Colonic mucosa (tissue), 4 donors: ENCODE measurements at regions not wholly inside any gene's neighbourhood (a gene's known extent, or its start where the extent isn't known, plus 50 kb on each side); places are given as distances from the start of the nearest gene placed in this dataset.

Experiments used
- DNase-seq: peaks from one replicate; pipeline ENCODE4 v3.0.0-alpha.2; 2020
- H3K27ac ChIP-seq: fragments of 200-600 bp; one replicate; pipeline ENCODE4 v1.8.0; 2021
- H3K27me3 ChIP-seq: fragments of 200-600 bp; one replicate; pipeline ENCODE4 v1.8.0; 2021
- H3K36me3 ChIP-seq: fragments of 200-600 bp; one replicate; pipeline ENCODE4 v1.8.0; 2021
- H3K4me1 ChIP-seq: fragments of 200-600 bp; one replicate; pipeline ENCODE4 v1.8.0; 2021; ENCODE audit warnings: mild to moderate bottlenecking
- H3K4me3 ChIP-seq: fragments of 200-600 bp; one replicate; pipeline ENCODE4 v1.8.0; 2021
- H3K9ac ChIP-seq, 2 donors: one replicate each; pipeline ENCODE4 v1.7.0; 2013; ENCODE audit warnings: control low read depth in 2 of 2, low read depth in 2 of 2, low read length in 2 of 2
- H3K9me3 ChIP-seq: fragments of 200-600 bp; one replicate; pipeline ENCODE4 v1.8.0; 2021
- CTCF ChIP-seq: fragments of 200-600 bp; IDR thresholded peaks from one replicate; pipeline ENCODE4 v1.8.0; 2022; ENCODE audit warnings: antibody characterized with exemption, mild to moderate bottlenecking
- intact Hi-C: fragments of 100-400 bp; cut with DNase I; formaldehyde crosslinking; loops from one replicate; pipeline ENCODE4 v1.14.1; 2022
- donor health status: healthy.
- donor health status: DM: no; HTN: no; CAD: no.
- donor health status: DM: no; HTN: no; CAD: no.

- DNase-seq = no peak
Observed at GRCh38 chr7:109003742-109004141, 434.1 kb downstream of the DNAJB9 start.

DNA sequence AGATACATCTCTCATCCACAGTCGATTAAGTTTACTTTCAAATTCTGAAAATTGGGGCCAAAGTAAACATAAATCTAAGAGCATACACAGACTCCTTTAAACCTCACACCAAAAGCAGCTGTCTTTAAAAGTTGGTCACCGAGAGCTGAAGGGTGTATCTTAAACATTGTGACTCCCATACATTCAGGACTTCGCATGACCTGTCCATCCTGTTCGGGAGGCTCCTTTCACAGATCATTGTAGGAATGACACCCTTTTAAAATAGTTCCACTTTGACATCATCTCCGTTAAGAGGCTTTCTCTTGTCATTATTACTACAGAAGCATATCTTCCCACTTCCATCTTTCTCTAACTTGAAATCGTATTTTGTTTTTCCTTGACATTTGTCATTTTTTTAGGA, 440.0 kb downstream of the DNAJB9 start:
- intact Hi-C loops = no loop called here
- no peaks in the 10 kb centered on the region for H3K36me3 ChIP-seq
- DNase-seq = no peak
- H3K9me3 ChIP-seq = no peaks in the 10 kb centered on the region
- no peak overlapping the region for H3K27ac ChIP-seq
- H3K9ac ChIP-seq = no peak overlapping the region
- H3K4me1 ChIP-seq = no peaks in the 10 kb centered on the region
- H3K27me3 ChIP-seq = no peaks in the 10 kb centered on the region
- no peak for TF ChIP-seq CTCF
- no peak overlapping the region for H3K4me3 ChIP-seq

More at GRCh38 chr7:109003742-109004141, 434.1 kb downstream of the DNAJB9 start:
- no peak for TF ChIP-seq CTCF
- no peaks in the 10 kb centered on the region for H3K9me3 ChIP-seq
- H3K27me3 ChIP-seq = no peaks in the 10 kb centered on the region
- H3K4me1 ChIP-seq = no peaks in the 10 kb centered on the region
- no peak overlapping the region for H3K4me3 ChIP-seq
- intact Hi-C loops = no loop called here
- H3K36me3 ChIP-seq = no peaks in the 10 kb centered on the region
- H3K27ac ChIP-seq = no peak overlapping the region
- H3K9ac ChIP-seq = no peak overlapping the region

DNA sequence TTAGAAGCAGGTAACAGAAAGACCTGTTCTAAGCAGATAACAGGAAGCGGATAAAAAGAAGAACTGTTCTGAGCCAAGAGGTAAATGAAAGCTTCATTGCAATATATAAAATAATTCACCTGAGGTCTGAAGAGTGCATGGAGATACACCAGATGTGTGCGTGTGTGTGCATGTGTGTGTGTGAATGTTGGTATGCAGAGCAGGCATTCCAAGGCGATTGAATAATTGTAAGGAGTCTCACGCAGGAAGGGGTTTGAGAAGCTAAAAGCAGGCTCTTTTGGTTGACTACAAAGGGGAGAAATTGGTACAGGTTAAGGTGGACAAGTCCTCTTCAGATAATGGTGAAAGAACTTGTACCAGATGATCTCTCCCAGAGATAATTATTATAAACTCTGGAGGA, 450.6 kb downstream of the DNAJB9 start:
- no peaks in the 10 kb centered on the region for H3K36me3 ChIP-seq
- H3K27ac ChIP-seq = no peak overlapping the region
- TF ChIP-seq CTCF = no peak
- H3K27me3 ChIP-seq = no peaks in the 10 kb centered on the region
- no peak overlapping the region for H3K4me3 ChIP-seq
- H3K9me3 ChIP-seq = no peaks in the 10 kb centered on the region
- no peak for DNase-seq
- intact Hi-C loops = no loop called here
- no peaks in the 10 kb centered on the region for H3K4me1 ChIP-seq
- H3K9ac ChIP-seq = no peak overlapping the region

DNA sequence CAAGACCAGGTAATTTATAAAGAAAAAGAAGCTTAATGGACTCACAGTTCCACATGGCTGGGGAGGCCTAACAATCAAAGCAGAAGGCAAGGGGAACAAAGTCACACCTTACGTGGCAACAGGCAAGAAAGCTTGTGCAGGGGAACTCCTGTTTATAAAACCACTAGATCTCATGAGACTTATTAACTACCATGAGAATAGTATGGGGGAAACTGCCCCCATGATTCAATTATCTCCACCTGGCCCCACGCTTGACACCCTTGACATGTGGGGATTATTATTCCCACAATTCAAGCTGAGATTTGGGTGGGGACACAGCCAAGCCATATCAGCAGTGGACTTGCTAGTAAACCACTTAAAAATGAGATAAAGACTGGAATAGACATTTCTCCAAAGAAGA, 451.7 kb downstream of the DNAJB9 start:
- Histone ChIP-seq H3K4me3 (no peak overlapping the region), H3K4me1 (no peaks in the 10 kb centered on the region), H3K27me3 (no peaks in the 10 kb centered on the region), H3K27ac (no peak overlapping the region), H3K36me3 (no peaks in the 10 kb centered on the region), H3K9ac (no peak overlapping the region), H3K9me3 (no peaks in the 10 kb centered on the region)
- no peak for DNase-seq
- TF ChIP-seq CTCF = no peak
- intact Hi-C loops = no loop called here

DNA sequence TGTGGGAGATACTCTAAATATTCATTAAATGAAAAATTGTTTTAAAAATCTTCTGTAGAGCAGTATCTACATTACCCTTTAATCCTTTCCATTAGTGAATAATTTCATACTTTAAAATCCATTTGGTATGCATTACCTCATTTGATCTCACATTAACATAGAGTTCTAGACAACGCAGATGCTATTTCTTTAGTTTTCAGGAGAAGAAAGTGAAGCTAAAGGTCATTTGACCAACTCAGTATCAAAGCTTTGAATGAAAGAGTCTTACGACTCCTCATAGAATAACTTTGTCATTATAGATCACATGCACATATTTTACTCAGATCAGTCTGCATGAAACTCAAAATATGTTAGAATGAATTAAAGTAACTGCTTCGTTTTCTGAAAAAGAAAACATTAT, 460.2 kb downstream of the DNAJB9 start:
- no peak for TF ChIP-seq CTCF
- Histone ChIP-seq H3K4me1 (no peaks in the 10 kb centered on the region), H3K4me3 (no peak overlapping the region), H3K9ac (no peak overlapping the region), H3K9me3 (no peaks in the 10 kb centered on the region), H3K27ac (no peak overlapping the region), H3K27me3 (no peaks in the 10 kb centered on the region), H3K36me3 (no peaks in the 10 kb centered on the region)
- intact Hi-C loops = no loop called here
- no peak for DNase-seq

DNA sequence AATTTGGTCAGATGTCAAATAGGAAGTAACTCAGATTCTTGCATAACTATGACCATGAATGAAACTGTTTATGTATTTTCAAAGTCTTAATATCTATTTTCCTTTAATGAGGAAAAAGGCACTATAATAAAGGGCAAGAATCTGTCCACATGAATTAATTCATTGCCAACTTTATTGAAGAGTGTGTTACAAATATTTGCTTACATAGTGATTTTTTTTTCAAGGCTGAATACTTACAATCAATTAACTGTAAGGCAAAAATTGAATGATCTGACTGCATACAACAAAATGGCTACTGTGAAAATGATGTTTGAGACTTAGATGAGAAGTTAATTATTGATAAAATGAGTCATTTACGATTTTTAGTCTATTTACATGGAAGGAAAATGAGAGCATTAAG, 475.0 kb downstream of the DNAJB9 start:
- no peaks in the 10 kb centered on the region for H3K36me3 ChIP-seq
- H3K27ac ChIP-seq = no peak overlapping the region
- H3K9ac ChIP-seq = no peak overlapping the region

More for the DNA sequence above, 475.0 kb downstream of the DNAJB9 start:
- H3K27me3 ChIP-seq = no peaks in the 10 kb centered on the region
- H3K4me1 ChIP-seq = no peaks in the 10 kb centered on the region
- H3K4me3 ChIP-seq = no peak overlapping the region
- intact Hi-C loops = no loop called here
- no peaks in the 10 kb centered on the region for H3K9me3 ChIP-seq
- DNase-seq = no peak
- no peak for TF ChIP-seq CTCF
